Upper lobe of left lung (tissue), 6 donors: ENCODE measurements at regions not wholly inside any gene's neighbourhood (a gene's known extent, or its start where the extent isn't known, plus 50 kb on each side); places are given as distances from the start of the nearest gene placed in this dataset.
"Not testable (repeated sequence)": the region's sequence is repeated elsewhere in the genome, so short reads cannot be mapped to it uniquely, and the experiment has no call there.

ENCODE experiments used
- ATAC-seq, 2 donors: fragments of 200-7000 bp; cut with Tn5 transposase; one replicate each; pipeline ENCODE4 v1.9.1; 2022; ENCODE audit warnings: mild to moderate bottlenecking in 2 of 2, moderate library complexity in 2 of 2; ENCODE audit not compliant: low FRiP score in 2 of 2
- DNase-seq, 2 donors: peaks; one replicate each; pipeline ENCODE4 v3.0.0-alpha.2; 2019 to 2020
- H3K27ac ChIP-seq, 4 donors: fragments of 200-600 bp; sonication (generic); one replicate each; pipeline ENCODE4 v1.5.1; 2016 to 2019
- H3K27me3 ChIP-seq, 4 donors: fragments of 200-600 bp; sonication (generic); one replicate each; pipeline ENCODE4 v1.5.1; 2017 to 2019
- H3K36me3 ChIP-seq, 4 donors: fragments of 200-600 bp; sonication (generic); one replicate each; pipeline ENCODE4 v1.5.1; 2016 to 2019
- H3K4me1 ChIP-seq, 4 donors: fragments of 200-600 bp; sonication (generic); one replicate each; pipeline ENCODE4 v1.5.1; 2018 to 2019
- H3K4me3 ChIP-seq, 4 donors: fragments of 200-600 bp; sonication (generic); one replicate each; pipeline ENCODE4 v1.5.1; 2017 to 2019; ENCODE audit warnings: mild to moderate bottlenecking in 2 of 4, moderate library complexity in 1 of 4
- H3K9me3 ChIP-seq, 4 donors: fragments of 200-600 bp; sonication (generic); one replicate each; pipeline ENCODE4 v1.5.1; 2018 to 2019
- EP300 ChIP-seq, 4 donors: sonication (generic); formaldehyde crosslinking; IDR thresholded peaks; one replicate each; pipeline ENCODE4 v1.5.1; 2017; ENCODE audit warnings: antibody characterized with exemption in 4 of 4, control low read depth in 2 of 4
- POLR2A ChIP-seq, 4 donors: fragments of 450-650 bp; IDR thresholded peaks; one replicate each; pipeline ENCODE4 v1.5.1; 2016 to 2017; ENCODE audit warnings: antibody characterized with exemption in 4 of 4, mild to moderate bottlenecking in 2 of 4
- POLR2AphosphoS5 ChIP-seq, 2 donors: sonication (generic); formaldehyde crosslinking; IDR thresholded peaks; one replicate each; pipeline ENCODE4 v1.5.1; 2017; ENCODE audit warnings: antibody characterized with exemption in 2 of 2
- WGBS, 2 donors: methylation state at CpG; one replicate each; pipeline ENCODE4 v1.1.5; 2017 to 2018; 5-methylcytosine and 5-hydroxymethylcytosine counted together
- TF ChIP-seq, protein P1 (sequence below), 6 experiments: fragments of 450-650 bp in 4 of 6; fragments of 200-600 bp in 2 of 6; sonication (generic) in 2 of 6; IDR thresholded peaks; one replicate each; pipeline ENCODE4 v1.5.1; 2016 to 2019; ENCODE audit warnings: antibody characterized with exemption in 6 of 6
- donor health status: DM: no; HTN: no; CAD: no; lungs with moderate emphysema.
- donor health status: DM: no; HTN: yes; CAD: no; lungs with severe emphysema.

DNA sequence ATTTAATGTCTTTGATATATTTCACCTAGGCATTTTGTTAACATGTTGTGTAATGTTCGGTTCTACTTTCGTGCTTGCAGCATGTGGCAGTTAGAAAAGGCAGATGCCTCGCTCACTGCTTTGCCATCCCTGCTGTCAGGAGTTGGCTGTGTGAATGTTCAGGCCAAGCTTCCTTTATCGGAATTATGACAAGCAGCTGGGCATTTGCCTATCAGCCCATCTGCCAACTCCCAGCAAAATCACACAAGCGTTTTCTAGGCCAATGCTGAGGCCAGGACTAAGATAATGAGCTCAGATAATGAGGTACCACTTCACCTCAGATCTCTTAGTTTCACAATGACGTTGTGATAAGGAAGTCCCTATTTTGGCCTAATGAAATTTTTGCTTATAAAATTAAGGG is 212.7 kb upstream of the FAM3C start:
- DNase-seq: no peak
- H3K36me3 ChIP-seq: no peaks in the 10 kb centered on the region
- no peak for TF ChIP-seq EP300 (IDR thresholded peaks at IDR 0.05)
- TF ChIP-seq, protein P1, sequence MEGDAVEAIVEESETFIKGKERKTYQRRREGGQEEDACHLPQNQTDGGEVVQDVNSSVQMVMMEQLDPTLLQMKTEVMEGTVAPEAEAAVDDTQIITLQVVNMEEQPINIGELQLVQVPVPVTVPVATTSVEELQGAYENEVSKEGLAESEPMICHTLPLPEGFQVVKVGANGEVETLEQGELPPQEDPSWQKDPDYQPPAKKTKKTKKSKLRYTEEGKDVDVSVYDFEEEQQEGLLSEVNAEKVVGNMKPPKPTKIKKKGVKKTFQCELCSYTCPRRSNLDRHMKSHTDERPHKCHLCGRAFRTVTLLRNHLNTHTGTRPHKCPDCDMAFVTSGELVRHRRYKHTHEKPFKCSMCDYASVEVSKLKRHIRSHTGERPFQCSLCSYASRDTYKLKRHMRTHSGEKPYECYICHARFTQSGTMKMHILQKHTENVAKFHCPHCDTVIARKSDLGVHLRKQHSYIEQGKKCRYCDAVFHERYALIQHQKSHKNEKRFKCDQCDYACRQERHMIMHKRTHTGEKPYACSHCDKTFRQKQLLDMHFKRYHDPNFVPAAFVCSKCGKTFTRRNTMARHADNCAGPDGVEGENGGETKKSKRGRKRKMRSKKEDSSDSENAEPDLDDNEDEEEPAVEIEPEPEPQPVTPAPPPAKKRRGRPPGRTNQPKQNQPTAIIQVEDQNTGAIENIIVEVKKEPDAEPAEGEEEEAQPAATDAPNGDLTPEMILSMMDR (IDR thresholded peaks at IDR 0.05): no peak
- no peak for TF ChIP-seq POLR2AphosphoS5 (IDR thresholded peaks at IDR 0.05)
- TF ChIP-seq POLR2A (IDR thresholded peaks at IDR 0.05): no peak

DNA sequence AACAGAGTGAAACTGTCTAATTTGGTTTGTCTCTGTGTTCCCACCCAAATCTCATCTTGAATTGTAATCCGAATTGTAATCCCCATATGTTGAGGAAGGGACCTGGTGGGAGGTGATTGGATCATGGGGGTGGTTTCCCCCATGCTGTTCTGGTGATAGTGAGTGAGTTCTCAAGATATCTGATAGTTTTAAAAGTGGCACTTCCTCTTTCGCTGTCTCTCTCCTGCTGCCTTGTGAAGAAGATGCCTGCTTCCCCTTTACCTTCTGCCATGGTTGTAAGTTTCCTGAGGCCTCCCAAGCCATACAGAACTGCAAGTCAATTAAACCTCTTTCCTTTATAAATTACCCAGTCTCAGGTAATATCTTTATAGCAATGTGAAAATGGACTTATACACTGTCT is 212.1 kb upstream of the FAM3C start:
- not testable (repeated sequence) for H3K27me3 ChIP-seq, H3K9me3 ChIP-seq, H3K4me1 ChIP-seq, ATAC-seq, H3K36me3 ChIP-seq, H3K27ac ChIP-seq, DNase-seq, H3K4me3 ChIP-seq
- 72 to 81% methylated on average over 2 of the region's 2 CpGs for WGBS, 2 donors

More for the DNA sequence above, 212.7 kb upstream of the FAM3C start:
- no peaks in the 10 kb centered on the region for H3K9me3 ChIP-seq
- H3K4me1 ChIP-seq: no peaks in the 10 kb centered on the region
- no peak for ATAC-seq
- H3K27ac ChIP-seq: no peak overlapping the region
- no peaks in the 10 kb centered on the region for H3K27me3 ChIP-seq
- no peak overlapping the region for H3K4me3 ChIP-seq
- WGBS, 2 donors: 61 to 68% methylated on average over 6 of the region's 6 CpGs

DNA sequence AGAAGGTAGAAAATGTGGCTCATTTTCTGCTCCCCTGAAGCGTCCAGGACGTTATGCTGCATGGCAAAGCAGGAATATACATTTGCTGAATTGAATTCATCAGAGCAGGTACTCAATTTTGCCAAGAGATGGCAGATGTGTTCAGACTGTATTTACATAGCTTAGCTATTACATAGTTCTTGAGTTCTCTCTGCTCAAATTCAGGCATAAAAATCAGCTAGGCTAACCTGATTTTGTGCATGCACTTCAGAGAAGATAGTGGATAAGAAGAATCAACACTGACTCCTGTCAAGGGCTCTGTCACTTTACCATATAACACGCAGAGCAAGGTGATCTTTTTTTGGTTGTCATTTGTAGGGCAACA is 209.2 kb upstream of the FAM3C start:
- Histone ChIP-seq H3K36me3 (no peaks in the 10 kb centered on the region), H3K27me3 (no peaks in the 10 kb centered on the region), H3K9me3 (peaks cover 0 to 4% (median 0%) of the 10 kb centered on the region in 4 donors), H3K4me3 (no peak overlapping the region), H3K4me1 (no peaks in the 10 kb centered on the region), H3K27ac (no peak overlapping the region)
- TF ChIP-seq POLR2A (IDR thresholded peaks at IDR 0.05): no peak
- TF ChIP-seq, protein P1 (IDR thresholded peaks at IDR 0.05): peak in 1 of 6 experiments; percentile 13
- TF ChIP-seq POLR2AphosphoS5 (IDR thresholded peaks at IDR 0.05): no peak
- no peak for TF ChIP-seq EP300 (IDR thresholded peaks at IDR 0.05)
- ATAC-seq (peak in 1 of 2 donors; percentile 31), DNase-seq (no peak)
- WGBS, 2 donors: 53 to 55% methylated on average over 3 of the region's 3 CpGs

DNA sequence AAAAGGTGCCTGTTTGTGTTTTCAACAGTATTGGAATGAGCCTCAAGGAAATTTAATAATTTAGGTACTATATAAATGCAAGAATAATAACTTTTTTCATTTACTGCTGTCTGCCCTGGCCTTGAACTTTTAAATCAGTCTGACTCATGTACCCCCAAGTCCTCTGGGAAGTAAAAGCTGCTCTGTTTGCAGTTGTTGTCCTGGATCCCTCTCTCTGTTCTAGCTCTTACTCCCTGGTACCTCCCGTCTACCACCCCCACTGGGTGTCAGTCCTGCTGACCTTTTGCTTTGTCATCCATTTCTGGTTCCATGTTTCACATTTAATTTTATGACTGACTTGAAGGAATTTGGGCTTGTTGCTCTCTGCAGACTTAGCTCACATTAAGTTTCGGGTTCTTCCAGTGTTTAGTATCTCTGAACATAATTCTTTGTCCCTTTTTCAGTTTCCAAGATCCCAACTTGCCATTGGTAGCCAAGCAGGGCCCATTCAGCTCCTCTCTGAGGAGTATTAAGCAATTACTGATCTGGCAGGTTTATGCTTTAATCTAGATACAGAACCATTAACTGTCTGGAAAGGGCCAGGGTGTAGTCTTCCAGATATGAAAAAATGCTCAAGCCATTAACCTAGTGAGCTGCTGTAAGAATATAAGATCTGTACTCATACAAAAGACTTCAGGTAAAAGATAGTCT is 208.7 kb upstream of the FAM3C start:
- Histone ChIP-seq H3K27ac (no peak overlapping the region), H3K4me3 (no peak overlapping the region), H3K9me3 (peaks cover 0 to 4% (median 0%) of the 10 kb centered on the region in 4 donors), H3K27me3 (no peaks in the 10 kb centered on the region), H3K4me1 (no peaks in the 10 kb centered on the region), H3K36me3 (no peaks in the 10 kb centered on the region)
- DNase-seq (no peak), ATAC-seq (peak in 1 of 2 donors; percentile 92)
- 59 to 67% methylated on average over 2 of the region's 2 CpGs for WGBS, 2 donors
- TF ChIP-seq, protein P1 (IDR thresholded peaks at IDR 0.05): no peak
- TF ChIP-seq POLR2A (IDR thresholded peaks at IDR 0.05) (no peak), POLR2AphosphoS5 (IDR thresholded peaks at IDR 0.05) (no peak), EP300 (IDR thresholded peaks at IDR 0.05) (no peak)

DNA sequence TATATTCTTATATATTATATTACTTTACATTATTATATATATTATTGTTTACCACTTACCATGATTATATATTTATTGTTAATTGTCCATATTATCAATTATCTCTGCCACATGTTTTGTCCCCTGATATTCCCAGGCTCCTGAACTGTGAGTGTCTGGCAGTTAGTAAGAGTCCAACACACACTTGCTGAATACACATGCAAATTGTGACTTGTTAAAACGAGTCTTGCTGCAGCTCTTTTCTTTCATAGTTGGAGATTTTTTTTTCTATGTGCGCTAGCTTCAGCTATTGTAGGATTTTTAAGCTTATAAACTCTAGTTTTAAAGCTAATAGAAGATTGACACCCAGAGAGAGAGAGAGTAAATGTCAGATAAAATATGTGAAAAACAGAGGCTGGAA is 207.8 kb upstream of the FAM3C start:
- Histone ChIP-seq H3K9me3 (peaks cover 0 to 4% (median 0%) of the 10 kb centered on the region in 4 donors), H3K27ac (no peak overlapping the region), H3K36me3 (no peaks in the 10 kb centered on the region), H3K4me1 (no peaks in the 10 kb centered on the region), H3K27me3 (no peaks in the 10 kb centered on the region), H3K4me3 (no peak overlapping the region)
- WGBS, 2 donors: 51 to 54% methylated on average over 2 of the region's 2 CpGs
- no peak for ATAC-seq
- DNase-seq: no peak
- TF ChIP-seq POLR2AphosphoS5 (IDR thresholded peaks at IDR 0.05) (no peak), EP300 (IDR thresholded peaks at IDR 0.05) (no peak), POLR2A (IDR thresholded peaks at IDR 0.05) (no peak)
- TF ChIP-seq, protein P1 (IDR thresholded peaks at IDR 0.05): no peak
